Inferior parietal cortex (tissue), 1 donor: ENCODE measurements at regions not wholly inside any gene's neighbourhood (a gene's known extent, or its start where the extent isn't known, plus 50 kb on each side); places are given as distances from the start of the nearest gene placed in this dataset.
"Not testable (repeated sequence)": the region's sequence is repeated elsewhere in the genome, so short reads cannot be mapped to it uniquely, and the experiment has no call there.

Experiments used
- DNase-seq: peaks from one replicate; pipeline ENCODE4 v3.0.0-alpha.2; 2016; ENCODE audit errors: extremely low spot score

DNA sequence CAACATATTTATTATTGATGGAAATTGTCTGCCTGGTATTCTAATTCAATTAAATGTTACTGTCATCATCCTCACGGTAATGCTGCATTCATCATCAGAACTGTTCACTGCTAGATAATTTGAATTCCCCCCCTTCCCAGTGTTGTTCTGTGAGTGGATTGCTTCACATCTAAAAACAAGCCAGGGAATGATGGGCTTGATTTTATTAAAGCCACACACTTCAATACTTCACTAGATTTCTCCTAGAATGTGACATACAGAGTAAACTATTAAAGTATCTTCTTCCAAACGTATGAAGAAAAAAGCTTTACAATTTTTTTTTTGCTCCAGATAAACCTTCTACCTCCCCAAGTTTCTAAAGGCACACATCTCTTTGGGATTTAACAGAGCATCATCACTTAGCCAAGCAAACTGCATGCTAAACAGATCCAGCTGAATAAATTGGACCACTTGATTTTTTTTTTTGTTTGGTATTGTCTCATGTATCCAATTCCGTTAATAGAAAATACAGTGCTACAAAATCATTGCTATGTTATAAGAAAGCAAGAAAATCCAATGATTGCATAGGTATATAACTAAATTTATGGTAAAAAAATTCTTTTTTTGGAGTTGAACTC, 692.4 kb downstream of the MTRR start:
- DNase-seq, result no peak

DNA sequence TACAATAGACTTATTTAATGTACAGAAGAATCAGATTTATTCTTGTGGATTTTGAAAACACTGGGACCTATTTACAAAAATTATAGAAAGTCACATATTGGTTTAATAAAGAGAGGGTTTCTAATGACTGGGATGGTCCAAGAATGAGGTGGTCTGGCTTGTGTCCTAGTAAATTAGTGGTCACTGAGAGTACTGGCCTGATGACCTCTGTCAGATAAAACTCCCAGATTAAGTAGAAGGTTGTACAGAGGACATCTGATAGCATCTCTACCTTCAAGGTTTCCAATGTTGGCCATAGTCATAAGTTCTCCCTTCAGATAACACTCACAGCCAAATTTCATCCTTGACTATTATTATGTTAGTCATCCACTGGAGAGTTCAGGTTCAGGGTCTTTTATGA, 692.9 kb downstream of the MTRR start:
- DNase-seq, result no peak

DNA sequence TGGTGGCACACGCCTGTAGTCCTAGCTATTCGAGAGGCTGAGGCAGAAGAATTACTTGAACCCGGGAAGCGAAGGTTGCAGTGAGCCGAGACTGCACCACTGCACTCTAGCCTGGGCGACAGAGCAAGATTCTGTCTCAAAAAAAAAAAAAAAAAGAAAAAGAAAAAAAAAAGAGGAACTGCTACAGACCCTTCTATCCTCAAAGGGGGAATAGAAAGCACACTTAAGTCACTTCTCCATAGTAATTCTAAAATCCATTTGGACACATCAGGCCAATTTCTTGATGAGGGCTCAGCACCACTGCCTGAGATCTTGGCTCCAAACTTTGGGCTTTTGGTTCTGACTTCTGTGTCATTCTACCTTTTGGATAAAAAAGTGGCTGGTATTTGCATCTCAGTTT, 694.6 kb downstream of the MTRR start:
- not testable (repeated sequence) for DNase-seq

GRCh38 chr5:8568858-8569257, 699.9 kb downstream of the MTRR start:
- no peak for DNase-seq

- DNase-seq, result no peak
Observed at GRCh38 chr5:8570528-8570927, 701.6 kb downstream of the MTRR start.

GRCh38 chr5:8576178-8576577, 707.2 kb downstream of the MTRR start:
- no peak for DNase-seq

DNA sequence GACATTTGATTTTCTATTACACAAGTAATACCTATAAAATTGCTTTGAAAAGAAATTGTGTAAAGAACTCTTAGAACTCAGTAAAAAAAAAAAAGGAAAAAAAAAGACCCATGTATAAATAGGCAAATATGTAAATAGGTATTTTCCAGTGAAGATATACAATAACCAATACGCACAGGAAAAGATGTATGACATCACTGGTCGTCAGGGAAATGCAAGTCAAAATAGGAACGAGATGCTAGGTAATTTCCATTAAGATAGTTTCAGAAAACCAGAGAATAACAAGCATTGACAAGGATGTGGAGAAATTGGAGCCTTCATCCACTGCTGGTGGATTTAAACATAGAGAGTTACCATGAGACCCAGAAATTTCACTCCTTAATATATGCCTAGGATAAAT, 708.8 kb downstream of the MTRR start:
- DNase-seq, result no peak

DNA sequence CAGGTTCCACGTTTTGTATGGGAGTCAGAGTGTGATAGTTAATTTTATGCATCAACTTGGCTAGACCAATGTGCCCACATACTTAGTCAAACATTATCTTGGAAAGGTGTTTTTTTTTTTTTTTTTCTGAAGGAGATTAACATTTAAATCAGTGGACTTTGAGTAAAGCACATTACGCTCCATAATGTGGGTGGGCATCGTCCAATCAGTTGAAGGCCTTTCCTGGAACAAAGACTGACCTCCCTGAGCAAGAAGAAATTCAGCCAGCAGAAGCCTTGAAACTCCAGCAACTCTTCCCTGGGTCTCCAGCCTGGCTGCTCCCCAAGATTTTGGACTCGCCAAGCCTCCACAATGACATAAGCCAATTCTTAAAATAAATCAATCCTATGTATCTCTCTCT, 711.4 kb downstream of the MTRR start:
- DNase-seq, result no peak

GRCh38 chr5:8581047-8581446, 712.1 kb downstream of the MTRR start:
- DNase-seq, result no peak

DNA sequence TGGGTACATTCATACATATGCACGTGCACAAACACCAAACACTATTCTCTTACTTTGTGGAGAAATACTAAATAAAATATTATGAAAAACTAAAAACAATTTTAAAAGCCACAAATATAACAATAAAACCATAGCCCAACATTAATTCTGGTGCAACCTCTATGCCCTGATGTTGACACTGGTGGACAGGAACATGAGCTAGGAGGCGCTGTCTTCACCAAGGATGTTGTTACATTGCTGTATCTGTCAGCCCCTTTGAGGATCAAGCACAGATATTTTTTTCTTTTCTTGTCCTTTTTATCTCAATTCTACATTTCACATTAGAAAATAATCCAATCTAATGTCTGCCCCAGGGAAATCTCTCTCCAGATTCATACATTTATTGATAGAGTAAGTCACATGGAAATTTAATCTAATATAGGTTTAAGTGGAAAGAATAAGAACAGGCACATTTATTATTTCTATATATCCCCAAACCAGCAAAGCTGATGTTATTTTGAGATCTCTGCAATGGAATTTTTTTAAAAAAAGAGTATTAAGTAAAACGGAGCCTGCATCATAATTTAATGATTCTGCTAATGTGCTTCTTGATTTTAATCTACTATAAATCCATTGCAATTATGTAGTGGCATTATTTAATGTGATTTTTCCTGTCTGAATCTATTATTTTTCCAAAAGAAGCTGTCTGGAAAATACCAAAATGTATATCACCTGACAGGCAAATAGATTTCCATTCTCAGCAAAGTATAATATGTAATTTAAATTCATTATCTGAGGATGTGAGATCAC, 716.5 kb downstream of the MTRR start:
- no peak for DNase-seq

DNA sequence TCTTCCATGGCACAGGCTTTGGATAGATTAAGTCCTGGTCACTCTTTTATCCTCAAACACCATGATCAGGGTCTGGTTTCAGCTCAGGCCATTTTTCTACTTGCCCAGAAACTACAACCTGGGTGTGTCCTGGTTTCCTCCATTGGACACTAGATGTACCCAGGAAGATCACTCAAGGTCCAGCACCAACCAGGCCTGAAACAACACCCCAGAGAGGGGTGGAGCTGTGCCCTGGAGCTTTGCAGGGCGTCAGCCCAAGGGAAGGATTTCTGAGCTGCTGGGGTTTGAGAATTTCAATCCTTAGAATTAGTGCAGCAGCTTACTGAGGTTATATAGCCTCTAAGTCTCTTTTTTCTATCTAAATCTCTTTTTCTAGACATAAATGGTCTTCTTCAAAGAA, 722.0 kb downstream of the MTRR start:
- DNase-seq, result no peak

GRCh38 chr5:8598356-8598755, 729.4 kb downstream of the MTRR start:
- no peak for DNase-seq

GRCh38 chr5:8598996-8599395, 730.0 kb downstream of the MTRR start:
- DNase-seq, result peak; percentile 38

DNA sequence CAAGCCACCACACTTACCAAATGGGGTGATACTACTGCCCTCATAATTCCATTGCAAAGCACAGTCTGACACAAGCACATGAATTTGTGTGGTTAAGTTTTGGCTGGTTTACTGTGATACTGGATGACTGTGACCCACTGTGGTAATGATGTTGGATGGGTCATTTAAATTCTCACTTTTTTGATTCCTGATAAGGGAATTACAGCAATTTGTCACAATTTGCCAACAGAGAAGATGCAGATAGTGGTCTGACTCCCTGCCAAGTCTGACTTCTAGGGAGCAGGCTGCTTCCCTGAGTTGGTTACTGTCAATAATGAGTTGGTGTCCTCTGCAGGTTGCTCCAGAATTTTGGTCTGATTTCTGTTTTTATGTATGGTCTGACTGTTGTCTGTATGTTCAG, 731.9 kb downstream of the MTRR start:
- DNase-seq, result no peak

GRCh38 chr5:8601831-8602354, 732.9 kb downstream of the MTRR start:
- DNase-seq, result no peak

- DNase-seq, result no peak
Observed at GRCh38 chr5:8606231-8606630, 737.3 kb downstream of the MTRR start.

- DNase-seq, result no peak
Observed at GRCh38 chr5:8611067-8611466, 742.1 kb downstream of the MTRR start.

DNA sequence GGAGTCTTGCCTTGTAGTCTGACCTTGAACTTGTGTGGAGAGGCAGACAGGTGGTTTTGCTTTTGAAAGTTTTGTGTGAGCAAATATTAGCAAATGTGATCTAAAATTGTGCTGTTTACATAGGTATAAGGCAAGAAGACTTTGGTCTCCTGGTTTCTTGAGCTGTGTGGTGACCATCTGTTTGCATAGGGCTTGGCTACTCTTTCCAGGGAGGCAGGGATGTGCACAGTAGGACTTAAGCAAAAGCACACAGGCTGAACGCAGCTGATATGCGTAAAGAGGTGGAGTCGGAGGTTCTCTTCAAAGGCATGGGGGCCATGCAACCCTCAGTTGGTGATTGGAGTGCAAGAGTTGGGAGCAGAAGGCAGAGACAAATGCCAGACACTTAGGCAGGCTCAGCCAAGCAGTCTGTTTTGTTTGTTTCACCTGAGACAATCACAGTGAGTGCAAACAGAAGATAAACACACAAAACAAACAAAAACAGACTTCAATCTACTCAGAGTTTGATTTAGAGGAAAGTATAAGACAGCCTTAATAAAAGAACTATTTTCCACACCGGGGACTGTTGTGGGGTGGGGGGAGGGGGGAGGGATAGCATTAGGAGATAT, 744.2 kb downstream of the MTRR start:
- DNase-seq, result no peak

DNA sequence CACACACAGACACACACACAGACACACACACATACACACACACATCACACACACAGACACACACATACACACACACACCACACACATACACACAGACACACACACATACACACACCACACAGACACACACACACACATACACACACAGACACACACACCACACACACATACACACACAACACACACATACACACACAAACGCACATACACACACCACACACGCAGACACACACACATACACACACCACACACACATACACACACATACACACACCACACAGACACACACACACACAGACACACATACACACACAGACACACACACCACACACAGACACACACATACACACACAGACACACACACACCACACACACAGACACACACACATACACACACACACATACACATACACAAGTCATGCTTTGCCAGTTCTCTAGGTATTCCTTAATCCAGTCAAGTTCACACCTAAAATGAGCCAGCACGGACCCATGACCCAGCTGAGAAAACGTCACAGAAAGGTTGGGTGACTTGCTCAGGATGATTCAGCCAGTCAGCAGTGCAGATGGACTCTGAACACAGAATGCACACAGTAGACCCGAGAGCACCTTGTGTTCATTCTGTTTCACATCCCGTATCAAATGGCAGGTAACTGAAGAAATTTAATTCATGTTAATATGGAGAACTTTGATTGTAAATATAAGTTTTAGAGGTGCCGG, 746.4 kb downstream of the MTRR start:
- no peak for DNase-seq

GRCh38 chr5:8628521-8628920, 759.6 kb downstream of the MTRR start:
- DNase-seq, result no peak

- DNase-seq, result no peak
Observed at GRCh38 chr5:8633259-8633658, 764.3 kb downstream of the MTRR start.

DNA sequence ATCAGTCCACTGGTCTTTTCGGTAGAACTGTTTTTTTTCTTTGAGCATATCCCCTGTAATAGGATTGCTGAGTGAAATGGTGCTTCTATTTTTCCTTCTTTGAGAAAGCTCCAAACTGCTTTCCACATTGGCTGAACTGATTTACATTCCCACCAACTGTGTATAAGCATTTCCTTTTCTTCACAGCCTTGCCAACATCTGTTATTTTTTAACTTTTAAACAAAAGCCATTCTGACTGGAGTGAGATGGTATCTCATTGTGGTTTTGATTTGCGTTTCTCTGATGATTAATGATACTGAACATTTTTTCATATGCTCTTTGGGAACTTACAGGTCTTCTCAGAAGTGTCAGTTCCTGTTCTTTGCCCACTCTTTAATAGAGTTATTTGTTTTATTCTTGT, 764.7 kb downstream of the MTRR start:
- no peak for DNase-seq
